Hepatocyte (in vitro differentiated cells): ENCODE measurements at regions not wholly inside any gene's neighbourhood (a gene's known extent, or its start where the extent isn't known, plus 50 kb on each side); places are given as distances from the start of the nearest gene placed in this dataset.

Source experiments
- DNase-seq: peaks from one replicate; pipeline ENCODE4 v3.0.0-alpha.2; 2016; ENCODE audit warnings: low spot score
- H2AFZ ChIP-seq: fragments of 200-600 bp; sonication (generic); 2 replicates; pipeline ENCODE4 v1.6.0; 2016; ENCODE audit warnings: antibody characterized with exemption, mild to moderate bottlenecking
- H3K27ac ChIP-seq: fragments of 200-600 bp; sonication (generic); 2 replicates; pipeline ENCODE4 v1.5.1; 2016; ENCODE audit warnings: mild to moderate bottlenecking
- H3K27me3 ChIP-seq: fragments of 200-600 bp; sonication (generic); 2 replicates; pipeline ENCODE4 v1.6.1; 2016
- H3K36me3 ChIP-seq: fragments of 200-600 bp; sonication (generic); replicated peaks from 2 replicates; pipeline ENCODE4 v1.5.1; 2016; ENCODE audit warnings: low read depth; ENCODE audit not compliant: insufficient read depth
- H3K4me1 ChIP-seq: fragments of 200-600 bp; sonication (generic); 2 replicates; pipeline ENCODE4 v1.5.1; 2016; ENCODE audit warnings: mild to moderate bottlenecking, moderate library complexity; ENCODE audit not compliant: insufficient read depth
- H3K4me2 ChIP-seq: fragments of 200-600 bp; sonication (generic); 2 replicates; pipeline ENCODE4 v1.6.0; 2016
- H3K4me3 ChIP-seq: fragments of 200-600 bp; sonication (generic); 2 replicates; pipeline ENCODE4 v1.5.1; 2016; ENCODE audit warnings: mild to moderate bottlenecking
- H3K79me2 ChIP-seq: fragments of 200-600 bp; sonication (generic); 2 replicates; pipeline ENCODE4 v1.6.0; 2017; ENCODE audit warnings: mild to moderate bottlenecking
- H3K9me2 ChIP-seq: fragments of 200-600 bp; sonication (generic); replicated peaks from 2 replicates; pipeline ENCODE4 v1.6.0; 2017; ENCODE audit warnings: mild to moderate bottlenecking; ENCODE audit not compliant: insufficient read depth
- H3K9me3 ChIP-seq: fragments of 200-600 bp; sonication (generic); 2 replicates; pipeline ENCODE4 v1.5.1; 2016; ENCODE audit warnings: low read depth, mild to moderate bottlenecking
- H4K20me1 ChIP-seq: fragments of 200-600 bp; sonication (generic); 2 replicates; pipeline ENCODE4 v1.6.0; 2016; ENCODE audit warnings: mild to moderate bottlenecking; ENCODE audit not compliant: insufficient read depth, poor library complexity, severe bottlenecking
- CTCF ChIP-seq: fragments of 200-600 bp; sonication (generic); IDR thresholded peaks from 2 replicates; pipeline ENCODE4 v1.5.1; 2016; ENCODE audit warnings: antibody characterized with exemption, mild to moderate bottlenecking; ENCODE audit not compliant: poor library complexity
- EZH2 ChIP-seq: fragments of 200-600 bp; sonication (generic); IDR thresholded peaks from 2 replicates; pipeline ENCODE4 v1.6.1; 2016; ENCODE audit warnings: antibody characterized with exemption, mild to moderate bottlenecking, borderline replicate concordance
- EZH2phosphoT487 ChIP-seq: fragments of 200-600 bp; sonication (generic); IDR thresholded peaks from one replicate; pipeline ENCODE4 v1.6.1; 2018; ENCODE audit warnings: antibody characterized with exemption, mild to moderate bottlenecking, low read depth, moderate library complexity; ENCODE audit not compliant: unreplicated experiment, severe bottlenecking
- WGBS: methylation state at CpG from one replicate; pipeline ENCODE4 v1.1.6; 2016; ENCODE audit warnings: low lambda C conversion rate; ENCODE audit errors: missing lambda C conversion rate; 5-methylcytosine and 5-hydroxymethylcytosine counted together

GRCh38 chr6:121652223-121652622 is 216.8 kb downstream of the GJA1 start:
- H3K27ac ChIP-seq, result peak overlapping the region; percentile 10
- no peak overlapping the region for H2AFZ ChIP-seq
- WGBS, result 37% methylated on average over 5 of the region's 5 CpGs

GRCh38 chr6:121652726-121653623 is 217.5 kb downstream of the GJA1 start:
- Histone ChIP-seq H3K4me2 (peak overlapping the region; percentile 21), H4K20me1 (no peaks in the 10 kb centered on the region), H3K27ac (peak overlapping the region; percentile 10)

More at GRCh38 chr6:121652223-121652622, 216.8 kb downstream of the GJA1 start:
- Histone ChIP-seq H3K27me3 (no peaks in the 10 kb centered on the region), H3K9me2 (no peaks in the 10 kb centered on the region), H3K79me2 (no peaks in the 10 kb centered on the region), H3K4me3 (no peak overlapping the region), H3K4me2 (peak overlapping the region; percentile 18), H3K4me1 (no peaks in the 10 kb centered on the region), H4K20me1 (no peaks in the 10 kb centered on the region), H3K9me3 (no peaks in the 10 kb centered on the region), H3K36me3 (no peaks in the 10 kb centered on the region)
- DNase-seq, result no peak
- TF ChIP-seq EZH2 (no peak), CTCF (no peak), EZH2phosphoT487 (no peak)

GRCh38 chr6:121653624-121654008 is 218.2 kb downstream of the GJA1 start:
- no peaks in the 10 kb centered on the region for H3K9me3 ChIP-seq
- H3K79me2 ChIP-seq, result no peaks in the 10 kb centered on the region
- peak overlapping the region; percentile 39 for H3K27ac ChIP-seq
- H2AFZ ChIP-seq, result no peak overlapping the region
- no peaks in the 10 kb centered on the region for H4K20me1 ChIP-seq
- no peaks in the 10 kb centered on the region for H3K27me3 ChIP-seq
- no peak overlapping the region for H3K4me2 ChIP-seq
- DNase-seq, result no peak
- no peaks in the 10 kb centered on the region for H3K4me1 ChIP-seq
- WGBS, result 94% methylated on average over 11 of the region's 11 CpGs
- no peaks in the 10 kb centered on the region for H3K9me2 ChIP-seq
- TF ChIP-seq EZH2phosphoT487, result no peak
- TF ChIP-seq CTCF, result no peak
- no peak for TF ChIP-seq EZH2
- H3K4me3 ChIP-seq, result no peak overlapping the region
- H3K36me3 ChIP-seq, result no peaks in the 10 kb centered on the region

More at GRCh38 chr6:121652726-121653623, 217.5 kb downstream of the GJA1 start:
- no peaks in the 10 kb centered on the region for H3K79me2 ChIP-seq
- H3K27me3 ChIP-seq, result no peaks in the 10 kb centered on the region
- no peaks in the 10 kb centered on the region for H3K36me3 ChIP-seq
- H3K9me3 ChIP-seq, result no peaks in the 10 kb centered on the region
- 65% methylated on average over 7 of the region's 7 CpGs for WGBS
- H2AFZ ChIP-seq, result no peak overlapping the region
- no peaks in the 10 kb centered on the region for H3K9me2 ChIP-seq
- DNase-seq, result peak; percentile 34
- no peak overlapping the region for H3K4me3 ChIP-seq
- no peak for TF ChIP-seq EZH2phosphoT487
- TF ChIP-seq EZH2, result no peak
- no peak for TF ChIP-seq CTCF
- H3K4me1 ChIP-seq, result no peaks in the 10 kb centered on the region
